IMR-90 (cell line): ENCODE measurements at regions not wholly inside any gene's neighbourhood (a gene's known extent, or its start where the extent isn't known, plus 50 kb on each side); places are given as distances from the start of the nearest gene placed in this dataset.

Experiments
- ATAC-seq: fragments of 200-7000 bp; cut with Tn5 transposase; 2 replicates; pipeline ENCODE4 v1.9.1; 2020; ENCODE audit warnings: low read depth, mild to moderate bottlenecking, moderate library complexity
- BruUV-seq: library from RNA; stranded (reverse); fragments of 400-500 nt; replicated peaks from 2 replicates; lab custom pipeline; 2021; lab: Mats Ljungman, UMichigan
- CTCF ChIA-PET: fragments of 300-600 bp; formaldehyde crosslinking; extraction: SDS; loops from one replicate; lab custom pipeline; 2021; ENCODE audit warnings: antibody characterized with exemption; lab: Yijun Ruan, JAX
- POLR2A ChIA-PET: fragments of 300-600 bp; sonication (Branson Sonifier 250); formaldehyde crosslinking; loops from one replicate; lab custom pipeline; 2022; ENCODE audit warnings: antibody characterized with exemption; ENCODE audit not compliant: unreplicated experiment; lab: Charles Lee
- DNase-seq: peaks from one replicate; pipeline ENCODE4 v3.0.0; 2013
- H2AFZ ChIP-seq: replicated peaks from 2 replicates; pipeline ENCODE3; 2013; ENCODE audit warnings: low read length, mild to moderate bottlenecking; ENCODE audit not compliant: poor library complexity
- H2AK5ac ChIP-seq: 2 replicates; pipeline ENCODE4 v1.6.1; 2013; ENCODE audit warnings: low read depth, low read length, inconsistent platforms
- H2AK9ac ChIP-seq: replicated peaks from 2 replicates; pipeline ENCODE3; 2013; ENCODE audit warnings: mild to moderate bottlenecking, low read depth, low read length, moderate library complexity; ENCODE audit not compliant: poor library complexity
- H2BK120ac ChIP-seq: 2 replicates; pipeline ENCODE4 v1.6.1; 2013; ENCODE audit warnings: low read depth, low read length, inconsistent platforms
- H2BK15ac ChIP-seq: 3 replicates; pipeline ENCODE4 v1.6.1; 2013; ENCODE audit warnings: low read depth, low read length, inconsistent platforms
- H2BK20ac ChIP-seq: 2 replicates; pipeline ENCODE4 v1.6.1; 2013; ENCODE audit warnings: low read depth, mild to moderate bottlenecking, inconsistent platforms, low read length, moderate library complexity
- H2BK5ac ChIP-seq: 2 replicates; pipeline ENCODE4 v1.6.1; 2013; ENCODE audit warnings: mild to moderate bottlenecking, low read depth, low read length, inconsistent platforms; ENCODE audit not compliant: poor library complexity, severe bottlenecking
- H3K14ac ChIP-seq: replicated peaks from 2 replicates; pipeline ENCODE4 v1.6.1; 2013; ENCODE audit warnings: low read depth, low read length, inconsistent platforms
- H3K18ac ChIP-seq: 2 replicates; pipeline ENCODE4 v1.6.1; 2013; ENCODE audit warnings: low read depth, low read length, control low read depth
- H3K23ac ChIP-seq: 2 replicates; pipeline ENCODE4 v1.6.1; 2013; ENCODE audit warnings: low read depth, low read length, inconsistent platforms
- H3K27ac ChIP-seq: 2 replicates; pipeline ENCODE4 v1.5.1; 2013; ENCODE audit warnings: mild to moderate bottlenecking, control low read depth, low read length; ENCODE audit not compliant: insufficient read depth
- H3K27me3 ChIP-seq: 2 replicates; pipeline ENCODE4 v1.6.1; 2013; ENCODE audit warnings: low read length; ENCODE audit not compliant: control insufficient read depth, insufficient read depth
- H3K36me3 ChIP-seq: 2 replicates; pipeline ENCODE4 v1.6.1; 2013; ENCODE audit warnings: low read length, mixed read lengths; ENCODE audit not compliant: control insufficient read depth, insufficient read depth
- H3K4ac ChIP-seq: 2 replicates; pipeline ENCODE4 v1.6.1; 2013; ENCODE audit warnings: low read depth, low read length, inconsistent platforms
- H3K4me1 ChIP-seq: 2 replicates; pipeline ENCODE4 v1.6.1; 2013; ENCODE audit warnings: low read length, mixed read lengths; ENCODE audit not compliant: control insufficient read depth, insufficient read depth
- H3K4me2 ChIP-seq: 2 replicates; pipeline ENCODE4 v1.6.1; 2013; ENCODE audit warnings: low read depth, mild to moderate bottlenecking, control low read depth, low read length, moderate library complexity
- H3K4me3 ChIP-seq: 2 replicates; pipeline ENCODE4 v1.5.1; 2013; ENCODE audit warnings: low read depth, mild to moderate bottlenecking, control low read depth, low read length, moderate library complexity; ENCODE audit not compliant: insufficient read depth
- H3K56ac ChIP-seq: 2 replicates; pipeline ENCODE4 v1.6.1; 2013; ENCODE audit warnings: low read length, inconsistent platforms; ENCODE audit not compliant: insufficient read depth; ENCODE audit errors: extremely low read depth
- H3K79me1 ChIP-seq, 2 experiments: 2 replicates each; pipeline ENCODE4 v1.6.1; 2013; ENCODE audit warnings: low read length in 2 of 2, inconsistent platforms in 1 of 2, low read depth in 1 of 2
- H3K9ac ChIP-seq: 2 replicates; pipeline ENCODE4 v1.6.1; 2013; ENCODE audit warnings: low read depth, low read length, control low read depth
- H3K9me1 ChIP-seq: 2 replicates; pipeline ENCODE4 v1.6.1; 2013; ENCODE audit warnings: low read length, inconsistent platforms; ENCODE audit not compliant: insufficient read depth
- H3K9me3 ChIP-seq: 2 replicates; pipeline ENCODE4 v1.6.1; 2013; ENCODE audit warnings: low read length; ENCODE audit not compliant: control insufficient read depth, insufficient read depth
- H4K20me1 ChIP-seq: 2 replicates; pipeline ENCODE4 v1.6.1; 2013; ENCODE audit warnings: low read length, inconsistent platforms; ENCODE audit not compliant: insufficient read depth
- H4K5ac ChIP-seq: 2 replicates; pipeline ENCODE4 v1.6.1; 2013; ENCODE audit warnings: mild to moderate bottlenecking, low read depth, low read length, control low read depth
- H4K8ac ChIP-seq, 2 experiments: 2 replicates each; pipeline ENCODE4 v1.6.1; 2013; ENCODE audit warnings: low read depth in 2 of 2, low read length in 2 of 2, control low read depth in 1 of 2, inconsistent platforms in 1 of 2
- H4K91ac ChIP-seq: 2 replicates; pipeline ENCODE4 v1.6.1; 2013; ENCODE audit warnings: low read depth, low read length, inconsistent platforms; ENCODE audit not compliant: insufficient read depth
- BHLHE40 ChIP-seq: fragments of 150-350 bp; IDR thresholded peaks from 2 replicates; pipeline ENCODE4 v1.6.1; 2016; ENCODE audit warnings: mild to moderate bottlenecking, low read depth, low read length
- CEBPB ChIP-seq: IDR thresholded peaks from 2 replicates; pipeline ENCODE4 v1.6.1; 2012; ENCODE audit warnings: low read depth, low read length, improper control_type of control experiment
- CHD1 ChIP-seq: IDR thresholded peaks from 2 replicates; pipeline ENCODE4 v1.6.1; 2012; ENCODE audit warnings: low read depth, low read length, improper control_type of control experiment
- FOS ChIP-seq: fragments of 150-350 bp; IDR thresholded peaks from 2 replicates; pipeline ENCODE4 v1.6.1; 2016; ENCODE audit warnings: low read depth, low read length
- MAFK ChIP-seq: IDR thresholded peaks from 2 replicates; pipeline ENCODE4 v1.6.1; 2012; ENCODE audit warnings: low read depth, low read length, improper control_type of control experiment
- MAZ ChIP-seq: IDR thresholded peaks from 2 replicates; pipeline ENCODE4 v1.6.1; 2012; ENCODE audit warnings: low read depth, mild to moderate bottlenecking, low read length, improper control_type of control experiment, moderate library complexity, borderline replicate concordance
- MXI1 ChIP-seq: IDR thresholded peaks from 2 replicates; pipeline ENCODE4 v1.6.1; 2012; ENCODE audit warnings: low read depth, mild to moderate bottlenecking, low read length, moderate library complexity, borderline replicate concordance
- NFE2L2 ChIP-seq: fragments of 150-350 bp; IDR thresholded peaks from 2 replicates; pipeline ENCODE4 v1.6.1; 2016; ENCODE audit warnings: low read depth, mild to moderate bottlenecking, low read length
- POLR2A ChIP-seq: IDR thresholded peaks from 2 replicates; pipeline ENCODE4 v1.6.1; 2012; ENCODE audit warnings: mild to moderate bottlenecking, low read depth, low read length
- RAD21 ChIP-seq: IDR thresholded peaks from 2 replicates; pipeline ENCODE4 v1.6.1; 2012; ENCODE audit warnings: low read length, improper control_type of control experiment
- RCOR1 ChIP-seq: IDR thresholded peaks from 2 replicates; pipeline ENCODE4 v1.6.1; 2012; ENCODE audit warnings: mild to moderate bottlenecking, low read length, improper control_type of control experiment; ENCODE audit not compliant: insufficient replicate concordance
- RFX5 ChIP-seq: IDR thresholded peaks from 2 replicates; pipeline ENCODE4 v1.8.0; 2012; ENCODE audit warnings: low read depth, mild to moderate bottlenecking, low read length, moderate library complexity
- SMC3 ChIP-seq: fragments of 150-350 bp; IDR thresholded peaks from 2 replicates; pipeline ENCODE4 v1.6.1; 2016; ENCODE audit warnings: low read depth, mild to moderate bottlenecking, antibody characterized with exemption, low read length, moderate library complexity
- WGBS, 2 experiments: methylation state at CpG; one replicate each; pipeline versions ENCODE4 v1.1.5 to v1.1.7; 2013; ENCODE audit warnings: missing lambda C conversion rate in 2 of 2; ENCODE audit not compliant: insufficient read length in 1 of 2; ENCODE audit errors: extremely low coverage in 2 of 2; 5-methylcytosine and 5-hydroxymethylcytosine counted together
- dilution Hi-C: fragments of 300-500 bp; cut with HindIII; formaldehyde crosslinking; loops from one replicate; pipeline ENCODE4 v1.14.3; 2018; ENCODE audit warnings: low sequenced_read_pairs; ENCODE audit not compliant: unreplicated experiment
- in situ Hi-C: fragments of 300-500 bp; cut with MboI; formaldehyde crosslinking; loops from 3 replicates; pipeline ENCODE4 v1.14.3; 2019; ENCODE audit warnings: low sequenced_read_pairs, inconsistent platforms, mixed read lengths
- intact Hi-C: fragments of 100-400 bp; cut with micrococcal nuclease; formaldehyde crosslinking; loops from 2 replicates; pipeline ENCODE4 v1.10.0; 2022
- TF ChIP-seq, protein P1 (sequence below): conservative IDR thresholded peaks from 2 replicates; pipeline ENCODE4 v1.5.1; 2012; ENCODE audit warnings: mild to moderate bottlenecking, low read depth, low read length, improper control_type of control experiment
- TF ChIP-seq, protein P2 (sequence below): fragments of 150-350 bp; IDR thresholded peaks from 2 replicates; pipeline ENCODE4 v1.6.1; 2016; ENCODE audit warnings: low read depth, mild to moderate bottlenecking, low read length, moderate library complexity, borderline replicate concordance
- TF ChIP-seq, protein P3 (sequence below): fragments of 150-350 bp; IDR thresholded peaks from 2 replicates; pipeline ENCODE4 v1.6.1; 2017; ENCODE audit warnings: mild to moderate bottlenecking, antibody characterized with exemption, low read length, low read depth

DNA sequence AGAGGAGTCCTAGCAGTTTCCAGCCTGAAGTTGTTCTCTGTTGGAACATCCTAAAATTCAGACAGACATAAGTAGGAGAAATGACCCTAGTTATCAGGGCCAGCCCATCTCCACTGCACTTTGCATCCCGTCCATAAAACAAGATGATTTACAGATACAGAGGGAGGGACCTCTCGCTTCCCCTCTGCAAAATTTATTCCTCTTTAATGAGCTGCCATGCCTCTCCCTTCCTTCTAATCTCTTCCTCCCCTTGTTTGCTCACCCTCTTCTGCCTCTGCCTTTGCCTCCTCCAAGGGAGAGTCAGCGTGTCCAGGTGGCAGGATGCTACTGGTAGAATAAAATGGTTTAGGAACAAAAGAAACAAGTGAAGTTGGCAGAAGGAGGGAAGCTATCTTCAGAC, 351.3 kb downstream of the SOX9 start:
- dilution Hi-C loops, result no loop called here
- POLR2A ChIA-PET, result no interaction called here

More for the DNA sequence above, 351.3 kb downstream of the SOX9 start:
- Histone ChIP-seq H2AK5ac (no peak overlapping the region; the same call in 1 of the 2 replicates), H3K9ac (no peak overlapping the region), H2BK120ac (no peak overlapping the region), H3K4me1 (peaks cover 2% of the 10 kb centered on the region; the same call in 1 of the 2 replicates), H4K5ac (no peak overlapping the region), H3K36me3 (no peaks in the 10 kb centered on the region), H2BK20ac (no peak overlapping the region), H2BK15ac (no peak overlapping the region), H3K4me3 (no peak overlapping the region), H3K56ac (no peak overlapping the region), H4K8ac (no peak overlapping the region), H3K9me3 (no peaks in the 10 kb centered on the region), H3K27ac (no peak overlapping the region), H3K79me1 (peaks cover 17 to 43% of the 10 kb centered on the region in 2 experiments), H3K23ac (no peak overlapping the region), H3K18ac (no peak overlapping the region), H2BK5ac (no peak overlapping the region), H3K27me3 (no peaks in the 10 kb centered on the region), H4K91ac (no peak overlapping the region), H3K4ac (no peak overlapping the region), H3K14ac (0 out of 2 replicates have a peak overlapping the region, but pooled peaks have one; percentile 8), H2AK9ac (no peak overlapping the region), H3K9me1 (peaks cover 14% of the 10 kb centered on the region; the same call in 1 of the 2 replicates), H2AFZ (no peak overlapping the region), H4K20me1 (no peaks in the 10 kb centered on the region; the same call in 1 of the 2 replicates), H3K4me2 (no peak overlapping the region)
- WGBS, 2 experiments, result no CpG with 5 or more reads among the region's 3 CpGs
- DNase-seq (no peak), ATAC-seq (no peak)
- CTCF ChIA-PET, result no interaction called here
- intact Hi-C loops, result no loop called here
- BruUV-seq, result no TSS peak
- TF ChIP-seq RFX5 (no peak), RAD21 (no peak), RCOR1 (no peak), SMC3 (no peak), FOS (no peak), POLR2A (no peak), BHLHE40 (no peak), MAZ (no peak), NFE2L2 (no peak), MXI1 (no peak), CEBPB (no peak), MAFK (no peak), CHD1 (no peak)
- TF ChIP-seq, protein P1, sequence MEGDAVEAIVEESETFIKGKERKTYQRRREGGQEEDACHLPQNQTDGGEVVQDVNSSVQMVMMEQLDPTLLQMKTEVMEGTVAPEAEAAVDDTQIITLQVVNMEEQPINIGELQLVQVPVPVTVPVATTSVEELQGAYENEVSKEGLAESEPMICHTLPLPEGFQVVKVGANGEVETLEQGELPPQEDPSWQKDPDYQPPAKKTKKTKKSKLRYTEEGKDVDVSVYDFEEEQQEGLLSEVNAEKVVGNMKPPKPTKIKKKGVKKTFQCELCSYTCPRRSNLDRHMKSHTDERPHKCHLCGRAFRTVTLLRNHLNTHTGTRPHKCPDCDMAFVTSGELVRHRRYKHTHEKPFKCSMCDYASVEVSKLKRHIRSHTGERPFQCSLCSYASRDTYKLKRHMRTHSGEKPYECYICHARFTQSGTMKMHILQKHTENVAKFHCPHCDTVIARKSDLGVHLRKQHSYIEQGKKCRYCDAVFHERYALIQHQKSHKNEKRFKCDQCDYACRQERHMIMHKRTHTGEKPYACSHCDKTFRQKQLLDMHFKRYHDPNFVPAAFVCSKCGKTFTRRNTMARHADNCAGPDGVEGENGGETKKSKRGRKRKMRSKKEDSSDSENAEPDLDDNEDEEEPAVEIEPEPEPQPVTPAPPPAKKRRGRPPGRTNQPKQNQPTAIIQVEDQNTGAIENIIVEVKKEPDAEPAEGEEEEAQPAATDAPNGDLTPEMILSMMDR, result no peak
- TF ChIP-seq, protein P2, sequence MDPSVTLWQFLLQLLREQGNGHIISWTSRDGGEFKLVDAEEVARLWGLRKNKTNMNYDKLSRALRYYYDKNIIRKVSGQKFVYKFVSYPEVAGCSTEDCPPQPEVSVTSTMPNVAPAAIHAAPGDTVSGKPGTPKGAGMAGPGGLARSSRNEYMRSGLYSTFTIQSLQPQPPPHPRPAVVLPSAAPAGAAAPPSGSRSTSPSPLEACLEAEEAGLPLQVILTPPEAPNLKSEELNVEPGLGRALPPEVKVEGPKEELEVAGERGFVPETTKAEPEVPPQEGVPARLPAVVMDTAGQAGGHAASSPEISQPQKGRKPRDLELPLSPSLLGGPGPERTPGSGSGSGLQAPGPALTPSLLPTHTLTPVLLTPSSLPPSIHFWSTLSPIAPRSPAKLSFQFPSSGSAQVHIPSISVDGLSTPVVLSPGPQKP, result no peak
- TF ChIP-seq, protein P3, sequence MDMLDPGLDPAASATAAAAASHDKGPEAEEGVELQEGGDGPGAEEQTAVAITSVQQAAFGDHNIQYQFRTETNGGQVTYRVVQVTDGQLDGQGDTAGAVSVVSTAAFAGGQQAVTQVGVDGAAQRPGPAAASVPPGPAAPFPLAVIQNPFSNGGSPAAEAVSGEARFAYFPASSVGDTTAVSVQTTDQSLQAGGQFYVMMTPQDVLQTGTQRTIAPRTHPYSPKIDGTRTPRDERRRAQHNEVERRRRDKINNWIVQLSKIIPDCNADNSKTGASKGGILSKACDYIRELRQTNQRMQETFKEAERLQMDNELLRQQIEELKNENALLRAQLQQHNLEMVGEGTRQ, result no peak
- in situ Hi-C loops, result no loop called here
